GM21381 (cell line): ENCODE measurements at regions not wholly inside any gene's neighbourhood (a gene's known extent, or its start where the extent isn't known, plus 50 kb on each side); places are given as distances from the start of the nearest gene placed in this dataset.

Experiments
- ATAC-seq: cut with Tn5 transposase; IDR thresholded peaks from one replicate; pipeline ENCODE4 v1.9.1; 2021; ENCODE audit warnings: mild to moderate bottlenecking, moderate library complexity; ENCODE audit not compliant: unreplicated experiment

DNA sequence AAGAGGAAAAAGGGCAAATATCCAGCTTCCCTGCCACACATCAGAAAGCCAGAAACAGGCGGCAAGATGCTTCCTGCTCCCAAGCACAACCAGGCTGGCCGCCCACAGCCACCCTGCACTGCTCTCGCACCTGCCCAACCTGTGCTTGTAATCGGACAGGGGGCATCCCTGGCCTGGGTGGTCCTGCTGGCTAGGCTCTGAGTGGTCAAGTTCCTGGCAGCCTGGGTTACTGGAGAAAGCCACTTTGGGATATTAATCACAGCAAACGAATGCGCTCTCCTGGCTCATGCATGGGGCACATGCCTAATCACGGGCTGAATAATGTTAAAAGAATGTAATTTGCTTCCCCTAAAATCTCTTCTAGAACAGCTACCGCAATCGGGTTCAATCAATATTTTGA is 442.4 kb downstream of the MCTP2 start:
- no peak for ATAC-seq

- ATAC-seq = no peak
Measured at GRCh38 chr15:94674296-94674695, 442.9 kb downstream of the MCTP2 start.

DNA sequence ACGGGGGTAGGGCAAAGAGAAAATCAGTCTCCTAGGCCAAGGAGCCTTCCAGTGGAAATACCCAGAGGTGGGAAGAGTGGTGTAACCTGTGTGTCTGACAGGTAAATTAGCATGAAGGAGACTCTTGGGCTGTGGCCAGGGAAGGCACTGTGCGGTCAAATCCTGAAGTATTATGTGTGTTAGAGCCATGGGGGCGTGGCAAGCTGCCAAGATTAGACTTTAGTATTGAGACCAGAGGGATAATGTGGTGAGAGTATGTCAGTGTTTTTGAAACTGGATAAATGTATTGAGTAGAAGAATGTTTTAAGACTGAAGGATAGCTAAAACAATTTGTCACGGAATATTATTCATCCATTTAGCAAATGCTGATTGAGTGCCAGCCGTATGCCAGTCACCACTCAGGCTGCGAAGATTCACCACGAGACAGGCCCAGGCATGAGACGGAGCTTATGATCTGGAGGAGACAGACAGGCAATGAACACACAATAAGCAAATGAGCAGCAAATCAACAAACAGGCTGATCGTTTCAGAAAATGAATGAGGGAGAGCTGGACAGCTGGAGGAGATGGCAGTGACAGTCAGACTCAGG is 445.9 kb downstream of the MCTP2 start:
- no peak for ATAC-seq

GRCh38 chr15:94682171-94682570 is 450.8 kb downstream of the MCTP2 start:
- ATAC-seq = no peak

GRCh38 chr15:94683902-94684301 is 452.5 kb downstream of the MCTP2 start:
- ATAC-seq = no peak

- no peak for ATAC-seq
Measured at GRCh38 chr15:94691169-94691568, 459.8 kb downstream of the MCTP2 start.

DNA sequence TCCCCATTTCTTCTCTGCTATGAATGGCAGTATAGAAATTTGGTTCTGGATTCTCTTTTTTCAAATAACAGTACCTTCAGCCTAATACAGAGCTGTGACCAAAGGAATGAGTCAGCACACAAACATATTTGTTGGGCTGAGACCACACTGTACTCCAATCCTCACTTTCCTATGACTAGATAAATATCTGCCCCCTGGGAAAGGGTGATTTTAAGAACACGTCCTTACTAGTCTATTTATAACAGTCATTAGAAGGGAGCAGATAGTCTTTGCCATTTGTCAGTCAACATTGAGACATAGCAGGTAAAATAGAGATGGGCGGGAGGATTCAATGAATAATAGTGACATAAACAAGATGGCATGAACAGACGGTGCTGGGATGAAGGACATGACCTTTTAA is 461.3 kb downstream of the MCTP2 start:
- no peak for ATAC-seq

DNA sequence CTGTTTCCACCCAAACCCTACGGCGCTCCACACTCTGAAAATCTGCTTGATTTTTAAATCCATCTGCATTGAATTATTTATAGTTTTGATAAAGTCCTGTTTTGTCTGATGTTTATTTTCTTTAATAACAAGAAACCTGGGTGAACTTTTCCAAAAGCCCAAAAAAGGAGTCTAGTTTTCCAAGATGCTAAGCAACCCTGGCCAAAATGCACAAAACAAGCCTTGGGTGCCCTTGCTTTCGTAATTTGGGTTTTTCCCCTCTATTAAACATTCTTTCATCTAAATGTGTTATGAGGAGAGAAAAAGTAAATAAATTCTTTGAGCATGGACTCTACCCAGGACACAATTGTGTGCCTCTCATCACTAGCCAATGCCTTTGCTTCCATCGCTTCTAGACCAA is 468.9 kb downstream of the MCTP2 start:
- ATAC-seq = no peak

GRCh38 chr15:94701281-94701985 is 470.1 kb downstream of the MCTP2 start:
- ATAC-seq = no peak

DNA sequence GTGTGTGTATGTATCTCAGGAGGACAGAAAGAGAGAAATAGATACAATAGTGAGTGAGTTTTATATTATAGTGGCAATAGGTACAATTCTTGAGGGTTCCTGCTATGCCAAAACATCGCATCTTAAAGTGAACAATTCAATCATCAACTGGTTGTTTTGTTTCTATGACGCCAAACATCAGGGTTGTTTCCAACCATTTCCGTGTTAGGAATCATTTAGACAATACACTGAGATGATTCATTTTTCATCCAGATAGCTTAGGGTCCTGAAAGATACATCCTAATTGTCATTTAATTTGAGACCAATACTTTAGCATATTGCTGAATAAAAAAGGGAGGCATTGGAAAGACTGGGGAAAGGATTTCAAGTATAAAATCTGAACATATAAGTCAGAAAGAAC is 472.2 kb downstream of the MCTP2 start:
- ATAC-seq = no peak

GRCh38 chr15:94704421-94704820 is 473.1 kb downstream of the MCTP2 start:
- no peak for ATAC-seq

DNA sequence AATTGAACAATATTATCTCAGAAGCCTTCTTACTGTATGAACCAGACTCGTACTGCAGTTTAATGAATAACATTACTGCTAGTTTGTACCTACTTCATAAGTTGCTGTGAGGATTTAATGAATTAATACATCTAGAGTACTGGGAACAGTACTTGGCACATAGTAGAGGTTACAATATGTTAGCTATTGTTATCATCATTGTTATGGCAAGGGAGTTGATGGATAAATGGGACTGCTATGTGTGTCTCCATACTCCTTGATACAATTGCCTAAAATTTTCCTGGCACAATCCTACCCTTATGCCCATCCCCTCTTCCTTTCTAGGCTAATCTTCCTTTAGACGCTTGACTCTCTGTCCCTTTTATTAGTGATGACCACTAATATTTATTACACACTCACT is 473.6 kb downstream of the MCTP2 start:
- no peak for ATAC-seq

DNA sequence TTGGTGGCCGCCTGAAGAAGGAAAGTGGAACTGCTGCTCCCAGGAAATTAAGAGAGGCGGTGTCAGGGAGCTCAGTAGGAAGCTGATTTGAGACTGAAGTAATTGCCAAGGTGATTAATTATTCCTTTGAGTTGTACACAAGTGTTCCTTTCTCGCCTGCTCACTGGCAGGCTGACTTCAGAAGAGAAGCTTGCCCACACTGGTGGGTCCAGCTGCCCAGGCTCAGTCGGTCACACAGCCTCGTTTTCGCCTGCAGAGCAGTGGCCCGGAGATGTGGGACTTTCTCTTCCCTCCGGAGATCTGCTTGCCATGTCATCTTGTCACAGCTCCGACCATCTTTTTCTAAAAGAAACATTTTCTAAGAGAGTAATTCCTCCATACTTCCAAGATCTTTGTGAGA is 478.0 kb downstream of the MCTP2 start:
- ATAC-seq = no peak

DNA sequence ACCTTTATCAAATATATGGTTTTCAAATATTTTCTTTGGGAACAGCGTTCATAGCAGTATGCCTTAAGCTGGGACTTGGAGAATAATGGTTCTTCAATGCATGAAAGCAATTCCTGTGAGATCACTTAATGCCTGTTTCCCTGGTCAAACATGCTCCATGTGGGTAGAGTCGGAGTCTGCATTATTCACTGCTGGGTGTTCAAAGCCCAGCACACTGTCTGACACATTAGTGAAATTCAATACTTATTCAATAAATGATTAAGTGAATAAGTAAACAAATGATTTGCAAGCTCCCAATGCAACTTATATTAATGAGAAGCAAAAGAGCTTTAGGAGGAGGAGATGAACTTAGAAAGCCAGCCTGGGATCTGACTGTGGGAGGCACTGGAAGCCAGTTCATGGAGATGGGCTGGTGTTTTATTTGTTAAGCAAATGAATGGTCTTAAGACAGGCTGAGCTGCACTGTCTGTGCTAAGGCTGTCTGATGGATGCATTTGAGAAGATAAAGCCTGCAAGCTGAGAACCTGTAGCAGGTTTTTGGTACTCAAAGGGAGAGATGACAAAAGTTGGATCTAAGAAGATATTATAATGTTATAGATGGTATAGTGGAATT is 490.8 kb downstream of the MCTP2 start:
- ATAC-seq = no peak

DNA sequence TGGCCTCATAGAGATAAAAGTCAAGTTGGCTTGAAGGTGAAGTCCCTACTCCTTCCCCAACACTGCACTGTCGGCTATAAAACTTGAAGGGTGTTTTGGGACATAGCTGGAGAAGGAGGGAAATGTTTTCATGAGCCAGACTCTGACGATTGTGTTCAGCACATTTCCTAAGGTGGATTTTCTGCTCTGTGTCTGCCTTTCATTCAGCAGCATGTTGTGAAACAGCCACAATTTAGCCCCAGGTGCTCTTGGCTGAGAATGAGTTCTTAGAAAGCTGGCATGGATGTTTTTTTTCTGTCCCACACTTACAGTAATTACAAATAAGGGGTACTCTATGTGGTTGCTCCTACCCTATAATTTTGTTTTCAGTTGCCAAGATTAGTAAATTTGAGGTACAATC is 492.4 kb downstream of the MCTP2 start:
- ATAC-seq = no peak

- no peak for ATAC-seq
Measured at GRCh38 chr15:94731286-94731685, 499.9 kb downstream of the MCTP2 start.

DNA sequence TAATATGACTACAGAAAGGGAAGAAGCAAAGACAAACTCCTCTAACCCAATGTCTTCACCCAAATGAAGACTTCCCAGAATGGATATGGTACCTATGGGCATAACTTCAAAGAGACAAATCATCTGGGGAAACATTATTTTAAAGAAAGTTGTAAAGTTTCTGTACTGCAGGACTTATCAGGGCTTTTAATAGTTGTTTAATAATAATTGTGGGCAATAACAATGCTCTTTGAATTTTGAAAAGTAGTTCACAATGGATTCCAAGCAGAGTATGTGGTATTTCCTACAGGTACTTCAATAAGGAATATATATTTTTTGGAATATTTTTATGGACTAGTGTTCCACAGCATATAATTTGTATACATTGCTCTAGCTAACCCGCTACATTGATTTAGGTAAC is 503.1 kb downstream of the MCTP2 start:
- no peak for ATAC-seq

- ATAC-seq = no peak
Measured at GRCh38 chr15:94736236-94736635, 504.9 kb downstream of the MCTP2 start.

- ATAC-seq = no peak
Measured at GRCh38 chr15:94739639-94740038, 508.3 kb downstream of the MCTP2 start.

DNA sequence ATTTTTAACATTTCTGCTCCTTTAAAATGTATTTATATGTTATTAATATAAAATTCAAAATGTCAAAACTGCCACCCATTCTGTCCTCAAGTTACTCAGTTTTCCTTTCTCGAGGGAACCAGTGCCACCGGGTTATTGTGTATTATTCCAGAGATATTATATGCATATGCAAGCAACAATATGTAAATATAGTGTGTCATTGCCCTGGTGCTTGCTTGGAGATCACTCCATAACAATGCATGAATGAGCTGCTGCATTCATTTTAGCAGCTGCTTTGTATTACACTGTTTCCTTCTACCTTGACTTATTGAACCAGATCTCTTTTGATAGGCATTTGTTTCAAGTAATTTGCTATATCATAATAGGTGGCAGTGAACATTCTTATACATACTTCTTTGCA is 509.1 kb downstream of the MCTP2 start:
- no peak for ATAC-seq

- no peak for ATAC-seq
Measured at GRCh38 chr15:94743668-94744067, 512.3 kb downstream of the MCTP2 start.

DNA sequence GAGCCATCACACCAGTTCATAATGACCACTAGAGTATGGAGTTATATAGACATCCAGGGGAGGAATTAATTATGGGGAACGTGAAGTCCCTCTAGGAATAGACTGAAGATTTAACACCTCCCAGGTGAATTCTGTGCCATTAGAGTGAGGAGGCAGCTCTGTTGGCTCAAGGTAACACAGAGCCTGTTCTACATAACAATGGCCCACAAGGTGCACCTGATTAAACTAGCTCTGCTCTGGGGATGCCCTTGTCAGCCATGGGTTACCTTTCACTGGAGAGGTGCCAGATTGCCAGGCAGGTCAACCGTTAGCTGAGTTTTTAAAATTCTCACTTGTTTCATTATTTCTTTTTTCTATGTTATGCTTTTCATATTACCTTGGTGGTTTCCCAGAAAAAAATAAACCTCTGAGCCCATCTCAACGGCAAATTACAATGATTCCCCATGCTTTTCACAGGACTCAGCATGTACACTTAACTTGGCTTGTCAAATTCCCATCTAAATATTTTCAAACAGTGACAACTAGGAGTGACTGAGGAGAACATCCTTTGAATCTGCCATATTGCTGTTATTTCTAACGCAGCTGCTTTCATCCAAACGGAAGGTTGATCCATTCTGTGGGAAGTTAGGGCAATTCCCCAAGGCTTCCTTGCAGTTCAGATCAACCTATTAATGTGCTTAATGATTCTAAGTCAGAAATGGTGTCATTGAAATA is 512.9 kb downstream of the MCTP2 start:
- ATAC-seq = no peak
